Stimulated activated naive CD8-positive, alpha-beta T cell treated with anti-CD3 and anti-CD28 coated beads, Interleukin-15, amount 100 ng/mL, for 72 hours (primary cell): ENCODE measurements at regions not wholly inside any gene's neighbourhood (a gene's known extent, or its start where the extent isn't known, plus 50 kb on each side); places are given as distances from the start of the nearest gene placed in this dataset.
A peak's percentile ranks its signal among the peaks of the same experiment; 100 is the strongest.

Source experiments
- ATAC-seq: fragments of 150-1000 bp; cut with Tn5 transposase; 2 replicates; pipeline ENCODE4 v1.10.0; 2021; ENCODE audit warnings: mild to moderate bottlenecking, moderate library complexity
- DNase-seq, 2 donors: peaks; one replicate each; pipeline ENCODE4 v3.0.0; 2021 to 2022
- H3K27ac Mint-ChIP-seq, 2 donors: one replicate each; pipeline ENCODE4 v1.8.0; 2022; ENCODE audit warnings: mild to moderate bottlenecking in 2 of 2, mixed read lengths in 2 of 2, moderate library complexity in 2 of 2
- H3K27me3 Mint-ChIP-seq: one replicate; pipeline ENCODE4 v1.8.0; 2022; ENCODE audit warnings: mixed read lengths
- H3K4me1 Mint-ChIP-seq: one replicate; pipeline ENCODE4 v1.8.0; 2022; ENCODE audit warnings: mild to moderate bottlenecking, mixed read lengths
- H3K4me3 Mint-ChIP-seq, 2 donors: one replicate each; pipeline ENCODE4 v1.8.0; 2022; ENCODE audit warnings: mild to moderate bottlenecking in 2 of 2, mixed read lengths in 2 of 2, moderate library complexity in 1 of 2
- H3K9me3 Mint-ChIP-seq, 2 donors: one replicate each; pipeline ENCODE4 v1.8.0; 2022; ENCODE audit warnings: mixed read lengths in 2 of 2

DNA sequence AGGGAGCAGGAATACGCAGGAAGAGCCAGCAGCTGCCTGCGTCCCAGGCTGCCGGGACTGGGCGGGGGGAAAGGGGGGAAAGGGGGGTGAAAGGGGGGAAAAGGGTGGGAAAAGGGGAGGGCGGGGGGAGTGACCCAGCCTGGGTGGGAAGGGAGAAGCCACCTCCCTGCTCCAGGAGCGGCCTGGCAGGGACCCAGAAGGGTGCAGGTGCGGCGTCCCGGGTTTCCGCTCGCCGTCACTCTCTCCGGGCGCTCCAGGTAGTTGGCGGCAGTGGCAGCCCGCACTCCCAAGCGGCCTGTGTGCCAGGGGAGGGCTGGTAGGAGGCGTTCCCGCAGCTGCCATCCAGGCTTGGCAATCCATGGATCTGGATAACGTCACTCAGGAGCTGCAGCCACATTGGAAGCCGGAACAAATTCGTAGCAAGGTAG is 141.0 kb upstream of the NGF start:
- Mint-ChIP-seq H3K4me3 (no peak overlapping the region), H3K27ac (no peak overlapping the region), H3K27me3 (peaks cover 44% of the 10 kb centered on the region), H3K4me1 (no peaks in the 10 kb centered on the region), H3K9me3 (no peaks in the 10 kb centered on the region)
- peak; percentile 3 for ATAC-seq
- DNase-seq, result no peak

- Mint-ChIP-seq H3K27ac (no peak overlapping the region), H3K9me3 (no peaks in the 10 kb centered on the region), H3K4me3 (no peak overlapping the region), H3K27me3 (peaks cover 34% of the 10 kb centered on the region), H3K4me1 (no peaks in the 10 kb centered on the region)
- DNase-seq (no peak), ATAC-seq (no peak)
Observed at GRCh38 chr1:115477071-115477470, 139.0 kb upstream of the NGF start.

GRCh38 chr1:115476616-115477015 is 138.6 kb upstream of the NGF start:
- no peak overlapping the region for H3K4me3 Mint-ChIP-seq
- no peaks in the 10 kb centered on the region for H3K9me3 Mint-ChIP-seq
- H3K27me3 Mint-ChIP-seq, result peaks cover 34% of the 10 kb centered on the region
- no peak overlapping the region for H3K27ac Mint-ChIP-seq
- DNase-seq, result no peak
- ATAC-seq, result no peak
- no peaks in the 10 kb centered on the region for H3K4me1 Mint-ChIP-seq

DNA sequence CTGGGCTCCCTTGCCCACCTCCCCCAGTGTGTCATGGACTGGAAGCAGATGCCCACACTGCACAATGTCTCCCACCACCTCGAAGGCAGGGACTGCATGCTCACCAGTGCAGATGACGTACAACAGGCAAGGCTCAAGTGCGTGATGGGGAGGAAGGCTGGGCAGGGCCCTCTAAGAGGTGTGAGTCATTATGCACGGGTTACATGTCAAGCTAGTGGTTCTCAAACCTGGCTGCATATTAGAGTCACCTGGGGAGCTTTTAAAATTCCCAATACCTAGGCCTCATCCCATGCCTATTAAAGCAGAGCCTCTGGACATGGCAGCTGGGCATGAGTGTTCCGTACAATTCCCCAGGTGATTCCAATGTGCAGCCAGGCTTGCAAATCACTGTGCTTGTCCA is 137.9 kb upstream of the NGF start:
- Mint-ChIP-seq H3K9me3 (no peaks in the 10 kb centered on the region), H3K27ac (no peak overlapping the region), H3K4me1 (no peaks in the 10 kb centered on the region), H3K27me3 (peaks cover 32% of the 10 kb centered on the region), H3K4me3 (no peak overlapping the region)
- DNase-seq (no peak), ATAC-seq (no peak)

DNA sequence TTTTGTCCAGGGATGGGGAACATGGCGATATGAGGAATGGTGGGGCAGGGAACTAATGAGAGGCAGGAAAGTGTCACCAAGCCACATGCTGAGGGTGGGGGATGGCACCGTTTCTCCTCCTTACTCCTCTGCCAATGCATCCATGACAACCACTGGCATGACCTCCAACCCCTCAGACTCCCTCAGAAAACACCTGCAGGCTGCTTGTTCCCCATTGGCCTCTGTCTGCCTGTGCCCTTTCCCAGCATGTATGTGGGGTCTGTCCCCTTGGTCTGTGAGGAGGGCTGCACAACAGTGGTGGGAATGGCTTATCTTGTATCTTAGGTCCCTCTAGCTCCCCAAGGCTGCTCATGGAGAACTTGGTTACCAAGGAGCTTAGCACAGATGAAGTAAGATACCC is 137.2 kb upstream of the NGF start:
- H3K9me3 Mint-ChIP-seq, result no peaks in the 10 kb centered on the region
- H3K4me1 Mint-ChIP-seq, result peaks cover 1% of the 10 kb centered on the region
- H3K27me3 Mint-ChIP-seq, result peaks cover 26% of the 10 kb centered on the region
- H3K27ac Mint-ChIP-seq, result no peak overlapping the region
- ATAC-seq (no peak), DNase-seq (no peak)
- no peak overlapping the region for H3K4me3 Mint-ChIP-seq

DNA sequence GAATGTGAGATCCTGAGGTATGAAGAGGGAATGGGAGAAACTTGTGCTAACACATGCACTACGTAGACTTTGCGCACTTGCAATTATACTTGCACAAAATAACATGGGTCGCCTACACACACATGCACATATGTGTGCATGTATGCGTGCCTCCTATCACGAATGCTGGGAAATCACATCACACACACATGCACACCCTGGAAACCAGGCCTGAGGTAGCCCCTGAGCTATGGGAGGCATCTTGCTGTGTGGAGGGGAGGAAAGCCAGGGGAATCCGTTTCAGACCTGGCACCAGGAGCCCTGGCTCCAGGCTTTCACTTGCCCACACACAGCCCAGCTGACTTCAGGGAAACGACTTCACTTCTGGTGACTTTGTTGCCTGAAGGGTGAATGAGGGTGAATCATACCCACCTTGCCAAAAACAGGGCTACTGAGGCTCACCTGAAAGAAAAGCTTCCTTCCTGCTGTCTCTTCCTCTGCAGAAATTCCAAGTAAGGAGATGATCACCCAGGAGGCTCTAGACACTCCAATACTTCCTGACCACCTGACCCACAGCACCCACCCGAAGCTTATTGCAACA is 136.0 kb upstream of the NGF start:
- H3K4me1 Mint-ChIP-seq, result peaks cover 7% of the 10 kb centered on the region
- ATAC-seq, result no peak
- no peak overlapping the region for H3K4me3 Mint-ChIP-seq
- no peak for DNase-seq
- peak overlapping the region in 1 of 2 donors; percentile 54 for H3K27ac Mint-ChIP-seq
- no peaks in the 10 kb centered on the region for H3K9me3 Mint-ChIP-seq
- H3K27me3 Mint-ChIP-seq, result peaks cover 17% of the 10 kb centered on the region

GRCh38 chr1:115469703-115470476 is 131.8 kb upstream of the NGF start:
- peaks cover 7% of the 10 kb centered on the region for H3K4me1 Mint-ChIP-seq
- peak; percentile 16 to 30 for DNase-seq
- peak overlapping the region; percentile 14 to 48 for H3K27ac Mint-ChIP-seq
- H3K9me3 Mint-ChIP-seq, result no peaks in the 10 kb centered on the region
- H3K27me3 Mint-ChIP-seq, result no peaks in the 10 kb centered on the region
- ATAC-seq, result peak; percentile 46
- H3K4me3 Mint-ChIP-seq, result no peak overlapping the region

GRCh38 chr1:115467790-115468189 is 129.7 kb upstream of the NGF start:
- Mint-ChIP-seq H3K9me3 (no peaks in the 10 kb centered on the region), H3K4me3 (no peak overlapping the region), H3K4me1 (peaks cover 7% of the 10 kb centered on the region), H3K27me3 (no peaks in the 10 kb centered on the region), H3K27ac (no peak overlapping the region)
- DNase-seq (no peak), ATAC-seq (no peak)

- Mint-ChIP-seq H3K4me1 (peaks cover 7% of the 10 kb centered on the region), H3K4me3 (no peak overlapping the region)
- no peak for ATAC-seq
Observed at GRCh38 chr1:115467196-115467595, 129.1 kb upstream of the NGF start.

GRCh38 chr1:115466433-115466832 is 128.4 kb upstream of the NGF start:
- DNase-seq (no peak), ATAC-seq (no peak)
- H3K9me3 Mint-ChIP-seq, result no peaks in the 10 kb centered on the region
- no peaks in the 10 kb centered on the region for H3K27me3 Mint-ChIP-seq
- no peak overlapping the region for H3K27ac Mint-ChIP-seq
- H3K4me1 Mint-ChIP-seq, result peaks cover 7% of the 10 kb centered on the region
- no peak overlapping the region for H3K4me3 Mint-ChIP-seq

More at GRCh38 chr1:115467196-115467595, 129.1 kb upstream of the NGF start:
- no peaks in the 10 kb centered on the region for H3K9me3 Mint-ChIP-seq
- H3K27ac Mint-ChIP-seq, result no peak overlapping the region
- H3K27me3 Mint-ChIP-seq, result no peaks in the 10 kb centered on the region
- no peak for DNase-seq

GRCh38 chr1:115465802-115466363 is 127.8 kb upstream of the NGF start:
- no peaks in the 10 kb centered on the region for H3K9me3 Mint-ChIP-seq
- no peaks in the 10 kb centered on the region for H3K27me3 Mint-ChIP-seq
- no peak for ATAC-seq
- peaks cover 7% of the 10 kb centered on the region for H3K4me1 Mint-ChIP-seq
- H3K27ac Mint-ChIP-seq, result peak overlapping the region in 1 of 2 donors; percentile 87
- H3K4me3 Mint-ChIP-seq, result no peak overlapping the region
- DNase-seq, result no peak

- H3K4me3 Mint-ChIP-seq, result no peak overlapping the region
- H3K9me3 Mint-ChIP-seq, result no peaks in the 10 kb centered on the region
- DNase-seq (no peak), ATAC-seq (no peak)
- no peaks in the 10 kb centered on the region for H3K4me1 Mint-ChIP-seq
- H3K27ac Mint-ChIP-seq, result no peak overlapping the region
- no peaks in the 10 kb centered on the region for H3K27me3 Mint-ChIP-seq
Observed at GRCh38 chr1:115463347-115463746, 125.3 kb upstream of the NGF start.

DNA sequence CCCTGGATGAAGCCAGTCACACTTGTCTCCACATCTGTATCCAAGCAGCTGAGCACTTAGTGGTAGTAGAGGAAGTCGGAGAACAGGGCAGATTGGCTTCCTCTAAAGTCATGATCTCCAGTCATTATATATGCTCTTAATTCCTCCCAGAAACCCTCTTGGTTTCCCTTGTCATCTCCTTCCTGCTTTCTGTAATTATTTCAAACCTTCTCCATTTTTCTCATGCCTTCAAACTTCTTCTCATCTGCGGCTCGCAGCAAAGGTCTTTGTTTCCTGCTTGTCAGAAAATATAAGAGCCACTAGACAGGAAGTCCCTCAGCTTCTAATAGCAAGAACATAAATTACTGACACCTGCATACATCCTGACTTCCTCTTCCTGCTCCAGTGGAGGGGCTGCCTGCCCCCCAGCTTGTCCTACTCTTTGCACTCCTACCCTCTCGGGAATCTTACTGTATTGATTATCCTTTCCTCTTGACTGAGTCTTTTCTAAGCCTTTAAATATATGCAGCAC is 124.6 kb upstream of the NGF start:
- no peaks in the 10 kb centered on the region for H3K9me3 Mint-ChIP-seq
- DNase-seq (no peak), ATAC-seq (no peak)
- H3K27ac Mint-ChIP-seq, result no peak overlapping the region
- no peaks in the 10 kb centered on the region for H3K27me3 Mint-ChIP-seq
- no peaks in the 10 kb centered on the region for H3K4me1 Mint-ChIP-seq
- H3K4me3 Mint-ChIP-seq, result no peak overlapping the region

DNA sequence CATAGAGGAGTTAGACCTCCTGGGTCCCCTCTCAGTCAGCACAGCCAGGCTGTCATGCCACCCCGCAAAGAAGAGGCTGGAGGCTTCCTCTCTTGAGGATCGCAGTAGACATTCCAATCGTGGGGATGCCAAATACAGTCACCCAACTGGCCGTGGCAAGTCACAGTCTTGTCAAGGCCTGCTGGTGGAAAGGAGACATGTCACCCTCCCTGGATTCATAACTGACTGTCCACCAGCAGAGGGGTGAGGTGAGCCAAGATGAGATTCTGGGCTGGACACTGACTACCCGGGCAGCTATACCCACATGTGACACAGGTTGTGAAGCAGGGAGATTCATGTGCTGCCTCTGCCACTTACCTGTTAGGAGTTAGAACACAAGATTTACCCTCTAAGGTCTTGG is 123.5 kb upstream of the NGF start:
- Mint-ChIP-seq H3K27me3 (no peaks in the 10 kb centered on the region), H3K4me1 (no peaks in the 10 kb centered on the region), H3K4me3 (no peak overlapping the region), H3K9me3 (no peaks in the 10 kb centered on the region), H3K27ac (no peak overlapping the region)
- no peak for DNase-seq
- ATAC-seq, result no peak

GRCh38 chr1:115459161-115459560 is 121.1 kb upstream of the NGF start:
- no peak for DNase-seq
- Mint-ChIP-seq H3K9me3 (no peaks in the 10 kb centered on the region), H3K4me1 (no peaks in the 10 kb centered on the region), H3K27me3 (no peaks in the 10 kb centered on the region), H3K4me3 (no peak overlapping the region), H3K27ac (no peak overlapping the region)
- ATAC-seq, result peak; percentile 18

GRCh38 chr1:115458426-115459114 is 120.5 kb upstream of the NGF start:
- H3K9me3 Mint-ChIP-seq, result no peaks in the 10 kb centered on the region
- H3K4me3 Mint-ChIP-seq, result no peak overlapping the region
- no peaks in the 10 kb centered on the region for H3K27me3 Mint-ChIP-seq
- no peak overlapping the region for H3K27ac Mint-ChIP-seq
- ATAC-seq (no peak), DNase-seq (no peak)
- H3K4me1 Mint-ChIP-seq, result no peaks in the 10 kb centered on the region
